Suppressor macrophage (primary cell): ENCODE measurements at regions not wholly inside any gene's neighbourhood (a gene's known extent, or its start where the extent isn't known, plus 50 kb on each side); places are given as distances from the start of the nearest gene placed in this dataset.
"Not testable (repeated sequence)": the region's sequence is repeated elsewhere in the genome, so short reads cannot be mapped to it uniquely, and the experiment has no call there.

Source experiments
- DNase-seq, 4 experiments: peaks; one replicate each; pipeline ENCODE4 v3.0.0-alpha.2; 2020 to 2022

DNA sequence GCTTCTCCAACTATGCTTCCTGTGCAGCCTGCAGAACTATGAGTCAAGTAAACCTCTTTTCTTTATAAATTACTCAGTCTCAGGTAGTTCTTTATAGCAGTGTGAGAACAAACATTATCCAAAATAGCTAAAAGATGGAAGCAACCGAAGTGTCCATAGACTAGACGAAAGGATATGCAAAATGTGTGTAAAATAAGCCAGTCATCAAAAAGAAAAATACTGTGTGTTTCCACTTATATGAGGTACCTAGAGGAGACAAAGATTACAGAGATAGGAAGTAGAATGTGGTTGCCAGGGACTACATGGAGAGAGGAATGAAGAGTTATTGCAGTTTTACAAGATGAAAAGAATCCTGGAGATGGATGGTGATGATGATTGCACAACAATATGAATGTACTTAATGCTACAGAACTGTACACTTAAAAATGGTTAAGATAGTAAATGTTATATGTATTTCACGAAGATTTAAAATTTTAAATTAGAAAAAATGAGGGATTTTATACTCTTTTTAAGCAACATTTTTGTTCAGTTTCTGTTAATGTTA lies 99.3 kb upstream of the FN1 start:
- DNase-seq = no peak

DNA sequence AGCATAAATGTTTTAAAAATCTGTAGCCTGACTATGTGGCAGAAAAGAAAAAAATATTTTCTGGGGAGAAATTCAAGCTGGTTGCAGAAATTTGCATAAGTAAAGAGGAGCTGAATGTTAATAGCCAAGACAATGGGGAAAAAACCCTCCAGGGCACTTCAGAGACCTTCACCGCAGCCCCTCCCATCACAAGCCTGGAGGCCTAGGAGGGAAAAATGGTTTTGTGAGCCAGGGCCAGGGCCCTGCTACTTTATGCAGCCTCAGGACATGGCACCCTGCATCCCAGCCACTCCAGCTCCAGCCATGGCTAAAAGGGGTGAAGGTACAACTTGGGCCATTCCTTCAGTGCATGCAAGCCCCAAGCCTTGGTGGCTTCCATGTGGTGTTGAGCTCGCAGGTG lies 97.8 kb upstream of the FN1 start:
- DNase-seq = not testable (repeated sequence)

DNA sequence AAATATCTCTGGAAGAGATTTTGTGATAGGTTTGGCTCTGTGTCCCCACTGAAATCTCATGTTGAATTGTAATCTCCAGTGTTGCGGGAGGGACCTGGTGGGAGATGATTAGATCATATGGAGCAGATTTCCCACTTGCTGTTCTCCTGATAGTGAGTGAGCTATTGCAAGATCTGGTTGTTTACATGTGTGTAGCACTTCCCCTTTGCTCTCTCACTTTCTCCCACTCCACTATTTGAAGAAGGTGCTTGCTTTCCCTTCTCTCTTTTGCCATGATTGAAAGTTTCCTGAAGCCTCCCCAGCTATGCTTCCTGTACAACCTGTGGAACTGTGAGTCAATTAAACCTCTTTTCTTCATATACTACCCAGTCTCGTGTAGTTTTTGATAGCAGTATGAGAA lies 97.0 kb upstream of the FN1 start:
- DNase-seq = peak; percentile 26 to 72 (median 56)

DNA sequence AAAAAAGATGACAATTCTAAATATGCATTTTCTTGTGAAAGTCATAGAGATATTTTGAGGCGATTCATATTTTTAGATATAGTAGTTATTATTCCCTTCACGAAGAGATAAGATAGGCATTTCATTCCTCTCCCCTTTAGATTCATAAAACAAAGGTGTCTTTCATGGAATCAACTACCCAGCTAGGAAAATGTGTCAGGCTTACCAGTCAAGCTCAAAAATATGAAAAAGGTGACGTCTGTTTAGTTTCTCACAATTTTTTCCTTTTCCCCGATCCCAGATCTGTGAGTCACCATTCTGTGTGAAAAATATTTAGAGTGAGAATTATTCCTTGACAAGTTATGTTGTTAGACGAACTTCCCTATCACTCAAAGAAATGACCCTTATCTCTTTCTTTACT lies 95.4 kb upstream of the FN1 start:
- no peak for DNase-seq

- no peak for DNase-seq
Measured at GRCh38 chr2:215530191-215530968, 94.5 kb upstream of the FN1 start.

DNA sequence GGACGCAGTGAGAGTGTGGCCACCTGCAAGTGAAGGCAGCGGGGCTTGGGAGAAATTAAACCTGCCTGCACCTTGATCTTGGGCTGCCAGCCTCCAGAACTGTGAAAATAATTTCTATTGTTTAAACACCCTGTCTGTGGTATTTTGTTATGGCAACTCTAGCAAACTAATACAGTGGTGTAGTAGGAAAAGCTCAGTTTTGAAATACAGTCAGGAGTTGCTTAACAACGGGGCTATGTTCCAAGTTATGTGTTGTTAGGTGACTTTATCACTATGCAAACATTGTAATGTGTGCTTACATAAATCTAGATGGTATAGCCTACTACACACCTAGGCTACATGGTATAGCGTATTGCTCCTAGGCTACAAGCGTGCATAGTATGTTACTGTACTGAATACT lies 93.4 kb upstream of the FN1 start:
- DNase-seq = no peak

GRCh38 chr2:215528555-215528954 lies 92.7 kb upstream of the FN1 start:
- DNase-seq = no peak

DNA sequence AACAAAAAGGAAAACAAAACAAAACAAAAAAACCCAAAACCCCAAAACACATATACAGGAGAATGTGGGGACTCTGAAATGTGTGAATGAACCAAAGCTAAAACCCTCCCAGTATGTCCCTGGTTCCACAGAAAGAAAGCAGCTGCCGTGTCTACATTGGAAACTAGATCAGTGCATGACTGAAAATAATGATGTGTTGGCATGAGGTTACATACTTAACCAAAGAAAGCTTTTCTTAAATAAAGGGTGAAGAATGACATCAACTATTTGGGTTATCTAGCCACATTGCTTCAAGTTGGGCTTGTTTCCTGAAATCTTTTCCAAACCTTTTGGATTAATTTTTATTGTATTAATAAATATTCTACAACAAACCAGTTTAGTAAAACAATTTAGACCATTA lies 91.9 kb upstream of the FN1 start:
- no peak for DNase-seq

DNA sequence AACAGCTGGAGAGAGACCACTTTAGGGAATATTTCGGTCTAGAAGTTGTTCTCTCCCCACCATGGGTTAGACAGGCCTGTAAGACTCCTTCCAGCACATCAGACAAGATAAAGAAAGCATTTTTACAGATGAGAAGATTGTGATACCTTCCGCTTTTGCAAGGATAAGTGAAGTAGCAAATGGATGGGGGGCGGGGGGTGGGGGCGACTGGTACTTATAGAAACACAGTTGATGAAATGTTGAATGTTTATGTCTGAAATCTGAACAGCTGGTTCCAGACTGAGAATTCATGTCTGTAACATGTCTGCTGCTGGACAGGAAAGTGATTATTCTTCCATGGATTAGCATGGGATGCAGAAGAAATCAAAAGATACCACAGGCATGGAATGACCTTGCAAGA lies 90.5 kb upstream of the FN1 start:
- DNase-seq = no peak

- no peak for DNase-seq
Measured at GRCh38 chr2:215522237-215522636, 86.4 kb upstream of the FN1 start.

GRCh38 chr2:215521031-215521430 lies 85.2 kb upstream of the FN1 start:
- DNase-seq = no peak

DNA sequence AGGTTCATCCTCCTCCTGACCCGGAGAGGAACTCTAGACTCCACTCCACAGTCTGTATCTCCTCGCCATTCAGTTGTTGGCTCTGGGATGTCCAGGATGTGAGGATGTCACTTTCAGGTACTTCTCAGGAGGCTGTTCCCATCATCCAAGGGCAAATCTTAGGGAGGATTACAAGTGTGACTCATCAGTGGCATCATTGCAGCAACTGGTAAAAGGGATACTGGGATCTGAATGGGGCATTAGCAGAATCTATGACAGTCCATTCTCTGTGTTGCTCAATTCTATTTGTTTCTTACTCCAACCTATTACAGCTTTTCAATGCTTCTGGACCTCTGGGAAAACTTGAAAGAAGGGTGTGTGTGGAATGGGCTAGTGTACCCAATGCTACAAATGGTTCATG lies 81.5 kb upstream of the FN1 start:
- DNase-seq = no peak

GRCh38 chr2:215514516-215514915 lies 78.6 kb upstream of the FN1 start:
- no peak for DNase-seq

DNA sequence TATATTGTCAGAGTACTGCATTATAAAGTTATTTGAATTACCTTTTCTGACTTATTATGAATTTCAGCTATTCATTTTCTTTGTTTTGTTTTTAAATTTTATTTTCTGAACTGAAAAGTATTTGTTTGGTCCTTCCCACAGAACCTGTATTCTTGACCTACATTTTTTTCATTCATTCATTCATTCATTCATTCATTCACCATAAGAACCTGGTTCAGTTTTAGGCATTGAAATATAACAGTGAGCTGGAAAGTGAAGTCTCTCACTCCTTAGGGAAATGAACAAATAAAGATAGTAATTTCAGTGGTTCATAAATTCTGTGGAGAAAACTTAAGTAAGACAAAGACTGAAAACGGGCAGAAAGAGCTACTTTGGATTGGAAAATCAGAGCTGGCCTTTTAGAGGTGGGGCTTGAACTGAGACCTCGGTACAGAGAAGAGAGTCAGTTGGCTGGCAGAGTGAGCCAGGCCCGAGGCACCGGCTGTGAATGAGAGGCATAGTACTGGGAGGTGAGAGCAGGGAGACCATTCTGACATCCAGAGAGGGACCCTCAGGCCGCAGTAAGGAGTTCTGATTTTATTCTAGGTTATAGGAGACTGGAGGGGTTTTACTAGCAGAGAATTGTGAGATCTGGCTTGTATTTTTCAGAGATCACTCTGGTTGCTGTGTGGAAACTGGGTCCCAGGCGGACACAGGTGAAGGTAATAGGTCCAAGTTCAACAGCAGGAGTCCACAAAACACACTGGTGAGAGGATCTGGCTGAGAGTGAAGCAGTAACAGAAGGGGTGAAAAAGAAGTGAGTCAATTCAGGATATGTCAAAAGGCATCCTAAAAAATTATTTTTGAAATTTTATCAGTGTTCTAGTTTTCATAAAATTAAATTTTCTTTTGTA lies 75.8 kb upstream of the FN1 start:
- no peak for DNase-seq

GRCh38 chr2:215507836-215508235 lies 72.0 kb upstream of the FN1 start:
- DNase-seq = no peak

DNA sequence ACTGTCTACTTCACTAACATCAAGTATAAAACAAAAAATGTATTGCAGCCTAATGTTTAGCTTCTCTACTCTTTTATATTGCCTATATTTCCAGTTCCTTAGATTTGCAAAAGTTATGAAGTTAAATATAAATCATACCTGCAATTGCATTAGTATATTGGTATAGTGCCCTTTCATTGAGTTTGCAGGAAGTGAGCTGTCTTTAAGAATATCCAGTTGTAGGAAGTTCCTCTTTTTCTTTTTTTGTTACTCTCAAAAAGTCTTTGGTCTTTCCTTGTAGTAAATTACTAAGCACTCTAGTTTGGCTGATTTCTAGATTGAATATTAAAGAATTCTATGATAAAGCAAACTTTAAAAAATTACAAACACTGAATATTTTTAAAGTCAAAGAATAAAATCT lies 71.3 kb upstream of the FN1 start:
- peak in 2 of 4 experiments; percentile 58 to 63 for DNase-seq

DNA sequence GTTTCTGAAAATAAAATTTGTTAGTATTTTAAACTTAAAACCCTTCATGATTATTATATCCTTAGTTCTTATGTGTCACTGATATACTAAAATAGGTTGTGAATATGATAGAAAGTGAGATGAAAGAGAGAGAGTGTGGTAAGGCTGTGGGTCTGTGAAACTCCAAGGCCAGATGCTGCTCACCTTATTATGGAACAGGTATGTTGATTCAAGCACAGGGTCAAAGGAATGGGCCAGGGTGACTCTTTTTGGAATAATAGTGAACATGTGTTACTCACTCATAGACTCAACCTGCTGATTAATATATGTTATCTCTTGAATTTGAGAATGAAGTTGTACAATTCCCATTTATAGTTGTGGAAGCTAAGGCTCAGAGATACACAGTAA lies 70.7 kb upstream of the FN1 start:
- no peak for DNase-seq

DNA sequence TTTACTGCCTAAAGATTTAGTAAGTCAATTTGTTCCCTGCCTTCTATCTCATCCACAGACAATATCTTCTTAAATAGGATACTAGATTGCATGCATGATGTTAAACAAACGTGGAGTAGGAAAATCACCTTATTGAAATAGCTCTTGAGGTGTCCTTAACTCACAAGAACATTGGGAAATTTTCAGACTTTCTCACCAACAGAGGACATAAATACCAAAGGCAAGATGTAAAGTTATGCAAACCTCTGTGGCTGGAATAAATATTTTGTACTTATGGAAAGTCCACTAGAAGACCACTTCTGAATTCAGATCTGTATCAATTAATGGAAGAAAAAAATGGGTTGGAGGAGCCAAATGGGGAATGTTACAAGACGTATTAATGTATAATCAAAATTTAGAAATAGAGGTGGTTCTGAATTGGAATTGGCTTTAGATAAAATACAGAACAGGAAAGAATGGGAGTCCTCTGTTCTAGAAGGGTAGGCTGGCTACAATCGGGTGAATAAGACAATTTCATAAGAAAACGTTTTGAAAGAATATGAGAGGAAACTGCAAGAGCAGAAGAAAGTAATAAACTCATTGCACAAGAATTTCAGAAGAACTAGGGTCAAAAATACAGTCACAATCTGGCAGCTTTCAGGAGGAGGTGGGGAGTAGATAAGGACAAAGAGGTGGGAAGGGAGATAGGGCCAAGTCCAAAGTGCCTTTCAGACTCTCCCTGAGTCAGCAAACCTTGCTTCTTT lies 69.3 kb upstream of the FN1 start:
- DNase-seq = peak; percentile 36 to 83 (median 42)

DNA sequence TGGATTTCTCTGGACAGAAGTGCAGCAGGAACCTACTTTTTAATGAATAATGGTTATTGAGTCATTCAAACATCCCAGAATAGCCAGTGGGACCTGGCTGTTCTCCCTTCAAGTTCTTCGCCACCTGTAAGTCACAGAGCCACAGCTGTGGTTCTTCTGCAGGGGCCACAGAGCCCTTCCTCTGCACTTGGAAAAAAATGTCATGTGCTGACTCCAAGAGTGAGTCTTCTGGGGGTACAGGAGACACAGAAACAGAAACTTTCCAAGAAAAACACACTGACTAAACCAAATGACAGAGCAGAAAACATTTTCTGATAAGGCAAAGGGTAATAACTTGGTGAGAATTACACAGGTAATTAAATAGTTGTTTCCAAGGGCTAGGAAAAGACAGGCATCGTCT lies 68.7 kb upstream of the FN1 start:
- no peak for DNase-seq

GRCh38 chr2:215503381-215503780 lies 67.5 kb upstream of the FN1 start:
- DNase-seq = no peak

DNA sequence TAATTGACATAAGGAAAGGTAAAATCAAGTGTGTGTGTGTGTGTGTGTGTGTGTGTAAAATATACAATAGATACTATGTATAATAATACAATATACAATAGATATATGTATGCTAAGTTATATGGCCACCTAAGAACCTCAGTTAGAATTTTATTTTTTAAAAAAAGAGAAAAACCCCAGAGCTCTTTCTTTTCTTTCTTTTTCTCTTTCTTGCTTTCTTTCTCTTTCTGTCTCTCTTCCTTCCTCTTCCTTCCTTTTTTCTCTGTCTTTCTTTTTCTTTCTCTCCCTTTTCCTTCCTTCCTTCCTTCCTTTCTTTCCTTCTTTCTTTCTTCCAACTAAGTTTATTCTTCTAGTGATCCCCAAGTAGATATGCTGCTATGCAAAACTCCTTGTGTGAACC lies 64.6 kb upstream of the FN1 start:
- no peak for DNase-seq

DNA sequence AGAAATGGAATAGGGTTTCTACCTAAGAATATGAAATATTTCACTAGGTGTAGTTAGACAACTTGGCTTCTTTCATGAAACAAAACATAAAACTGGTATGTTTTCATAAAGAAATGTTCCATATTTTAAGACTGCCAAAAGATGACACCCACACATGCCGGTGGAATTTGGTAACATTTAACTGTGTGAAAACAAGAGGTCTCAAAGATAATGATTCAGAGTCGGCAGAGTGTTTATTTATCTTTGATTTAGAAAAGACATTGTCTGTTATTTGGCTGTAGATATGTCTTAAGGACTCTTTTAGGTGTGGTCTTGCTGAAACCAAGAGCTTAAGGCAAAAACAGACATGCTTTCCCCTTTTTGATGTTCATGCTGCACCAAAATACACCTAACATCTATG lies 63.5 kb upstream of the FN1 start:
- DNase-seq = no peak

GRCh38 chr2:215498431-215498830 lies 62.6 kb upstream of the FN1 start:
- DNase-seq = no peak
